GM19463 (cell line): ENCODE measurements at regions not wholly inside any gene's neighbourhood (a gene's known extent, or its start where the extent isn't known, plus 50 kb on each side); places are given as distances from the start of the nearest gene placed in this dataset.
"Not testable (repeated sequence)": the region's sequence is repeated elsewhere in the genome, so short reads cannot be mapped to it uniquely, and the experiment has no call there.

Experiments used
- ATAC-seq: cut with Tn5 transposase; IDR thresholded peaks from one replicate; pipeline ENCODE4 v1.9.1; 2021; ENCODE audit warnings: mild to moderate bottlenecking, moderate library complexity; ENCODE audit not compliant: unreplicated experiment

- ATAC-seq = no peak
These were observed 160.9 kb upstream of the IVNS1ABP start for GRCh38 chr1:185477638-185478580.

- ATAC-seq = no peak
These were observed 157.6 kb upstream of the IVNS1ABP start for GRCh38 chr1:185474440-185475149.

DNA sequence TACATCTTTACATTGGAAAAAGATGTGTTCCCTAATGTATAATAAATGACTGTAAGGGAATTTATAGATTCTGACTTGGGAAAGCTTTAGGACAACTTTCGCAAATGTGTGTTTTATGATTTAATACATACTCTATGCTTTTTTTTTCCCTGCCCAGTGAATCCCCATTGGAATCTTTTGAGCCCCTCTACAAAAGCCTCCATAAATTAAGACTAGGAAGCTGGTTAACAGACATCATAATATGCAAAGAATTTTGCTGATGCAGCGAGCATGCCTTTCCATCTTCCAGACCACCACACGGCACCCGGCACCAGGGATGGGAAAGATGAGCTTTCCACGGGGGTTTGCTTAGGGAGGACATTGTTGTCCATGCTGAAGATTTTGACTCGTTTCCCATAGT lies 156.1 kb upstream of the IVNS1ABP start:
- no peak for ATAC-seq

GRCh38 chr1:185468626-185469025 lies 151.6 kb upstream of the IVNS1ABP start:
- ATAC-seq = no peak

GRCh38 chr1:185467122-185467521 lies 150.1 kb upstream of the IVNS1ABP start:
- ATAC-seq = no peak

- ATAC-seq = no peak
These were observed 147.7 kb upstream of the IVNS1ABP start for GRCh38 chr1:185464777-185465176.

- ATAC-seq = no peak
These were observed 146.4 kb upstream of the IVNS1ABP start for GRCh38 chr1:185463433-185463832.

GRCh38 chr1:185463011-185463410 lies 146.0 kb upstream of the IVNS1ABP start:
- no peak for ATAC-seq

DNA sequence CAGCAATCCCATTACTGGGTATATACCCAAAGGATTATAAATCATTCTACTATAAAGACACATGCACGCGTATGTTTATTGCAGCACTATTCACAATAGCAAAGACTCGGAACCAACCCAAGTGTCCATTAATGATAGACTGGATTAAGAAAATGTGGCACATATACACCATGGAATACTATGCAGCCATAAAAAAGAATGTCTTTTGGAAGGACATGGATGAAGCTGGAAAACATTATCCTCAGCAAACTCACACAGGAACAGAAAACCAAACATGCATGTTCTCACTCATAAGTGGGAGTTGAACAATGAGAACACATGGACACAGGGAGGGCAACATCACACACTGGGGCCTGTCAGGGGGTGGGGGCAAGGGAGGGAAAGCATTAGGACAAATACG lies 143.7 kb upstream of the IVNS1ABP start:
- ATAC-seq = not testable (repeated sequence)

GRCh38 chr1:185459141-185459540 lies 142.1 kb upstream of the IVNS1ABP start:
- no peak for ATAC-seq

DNA sequence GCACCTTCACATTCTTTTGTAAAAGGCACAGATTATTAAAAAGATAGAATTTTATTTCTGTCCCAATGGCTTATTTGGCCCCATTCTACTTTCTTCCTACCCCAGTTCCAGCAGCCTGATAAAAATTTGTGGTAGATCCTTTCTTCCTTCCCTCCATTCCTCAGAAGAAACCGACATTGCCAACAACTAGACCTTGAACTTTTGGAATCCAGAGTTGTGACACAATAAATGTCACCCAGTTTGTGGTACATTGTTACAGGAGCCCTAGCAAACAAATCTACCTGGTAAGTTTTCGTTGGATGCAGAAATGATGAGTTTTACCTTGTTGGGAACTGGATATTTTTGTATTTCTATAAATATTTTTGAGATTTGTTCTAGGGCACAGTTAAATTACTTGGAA lies 141.6 kb upstream of the IVNS1ABP start:
- no peak for ATAC-seq

DNA sequence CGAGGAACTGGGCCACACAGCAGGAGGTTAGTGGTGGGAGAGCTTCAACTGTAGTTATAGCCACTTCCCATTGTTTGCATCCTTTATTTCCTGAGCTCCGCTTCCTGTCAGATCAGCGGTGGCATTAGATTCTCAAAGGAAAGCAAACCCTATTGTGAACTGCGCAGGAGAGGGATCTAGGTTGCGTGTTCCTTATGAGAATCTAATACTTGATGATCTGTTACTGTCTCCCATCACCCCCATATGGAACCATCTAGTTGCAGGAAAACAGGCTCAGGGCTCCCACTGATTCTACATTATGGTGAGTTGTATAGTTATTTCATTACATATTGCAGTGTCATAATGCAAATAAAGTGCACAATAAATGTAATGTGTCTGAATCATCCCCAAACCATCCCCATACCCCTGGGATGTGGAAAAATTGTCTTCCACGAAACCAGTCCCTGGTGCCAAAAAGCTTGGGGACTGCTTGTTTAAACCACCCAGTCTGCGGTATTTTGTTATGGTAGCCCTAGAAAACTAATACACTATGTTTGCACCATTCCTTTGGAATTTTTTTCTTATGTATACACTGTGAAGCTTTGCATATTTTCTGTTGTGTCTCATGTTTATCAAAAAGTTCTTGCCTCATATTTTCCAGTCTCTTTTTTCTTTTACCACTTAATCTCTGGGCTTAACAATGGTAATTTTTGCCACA lies 136.6 kb upstream of the IVNS1ABP start:
- ATAC-seq = no peak

DNA sequence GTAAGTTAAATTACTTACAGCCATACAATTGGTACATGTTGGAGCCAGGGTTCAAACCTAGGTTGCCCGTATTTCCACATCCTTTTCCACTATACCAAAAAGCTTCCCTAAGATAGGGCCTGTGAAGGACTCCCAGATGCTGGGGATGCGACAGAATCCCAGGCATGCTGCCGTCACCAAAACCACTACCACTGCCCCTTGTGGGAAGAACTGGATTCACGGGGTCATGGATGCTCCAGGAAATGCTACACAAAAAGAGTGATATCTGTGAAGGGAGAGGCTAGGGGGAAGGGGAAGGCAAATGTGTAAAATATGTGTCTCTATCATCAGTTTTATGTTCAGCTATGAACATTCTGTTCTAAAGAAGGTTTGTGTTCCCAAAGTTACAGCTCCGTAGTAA lies 133.9 kb upstream of the IVNS1ABP start:
- no peak for ATAC-seq

- ATAC-seq = no peak
These were observed 133.2 kb upstream of the IVNS1ABP start for GRCh38 chr1:185450060-185450788.

- ATAC-seq = no peak
These were observed 132.5 kb upstream of the IVNS1ABP start for GRCh38 chr1:185449378-185450059.

DNA sequence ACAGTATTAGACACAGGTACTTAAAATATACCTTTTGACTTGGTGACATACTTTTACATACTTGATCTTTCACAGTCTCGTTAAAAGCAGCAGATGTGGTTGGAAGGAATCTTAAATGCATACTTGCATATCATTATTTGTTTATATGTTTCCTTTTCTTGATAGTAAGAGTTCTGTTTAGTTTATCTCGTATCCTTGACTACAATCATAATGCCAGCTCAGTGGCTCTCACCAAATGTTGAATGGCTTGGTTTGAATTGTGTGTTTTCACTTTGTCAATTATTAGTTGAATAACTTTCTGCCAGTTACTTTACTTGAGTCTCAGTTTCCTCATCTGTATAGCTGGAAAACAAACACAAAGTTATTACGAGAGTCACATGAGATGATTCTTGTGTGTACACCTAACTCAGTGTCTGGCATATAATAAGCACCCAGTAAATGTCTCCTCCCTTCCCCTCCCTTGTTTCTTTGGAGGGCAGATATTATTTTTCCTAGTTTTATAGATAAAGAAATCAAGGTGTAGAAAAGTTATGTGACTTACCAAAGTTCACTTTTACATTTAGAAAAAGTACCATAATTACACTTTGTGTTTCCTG lies 131.6 kb upstream of the IVNS1ABP start:
- ATAC-seq = no peak

- no peak for ATAC-seq
These were observed 129.1 kb upstream of the IVNS1ABP start for GRCh38 chr1:185446131-185446530.

- no peak for ATAC-seq
These were observed 128.6 kb upstream of the IVNS1ABP start for GRCh38 chr1:185445594-185445993.

DNA sequence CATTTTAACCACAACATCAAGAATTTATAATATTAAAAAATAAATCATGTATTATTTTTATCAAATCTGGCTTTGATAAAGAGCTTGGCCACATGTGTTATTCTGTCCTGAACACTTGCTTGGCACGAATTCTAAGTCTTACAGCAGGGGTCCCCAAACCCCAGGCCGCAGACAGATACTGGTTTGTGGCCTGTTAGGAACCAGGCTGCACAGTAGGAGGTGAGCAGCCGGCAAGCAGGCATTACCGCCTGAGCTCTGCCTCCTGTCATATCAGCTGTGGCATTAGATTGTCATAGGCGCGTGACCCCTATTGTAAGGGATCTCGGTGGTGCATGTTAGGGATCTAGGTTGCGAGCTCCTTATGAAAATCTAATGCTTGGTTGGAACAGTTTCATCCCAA lies 127.6 kb upstream of the IVNS1ABP start:
- no peak for ATAC-seq

DNA sequence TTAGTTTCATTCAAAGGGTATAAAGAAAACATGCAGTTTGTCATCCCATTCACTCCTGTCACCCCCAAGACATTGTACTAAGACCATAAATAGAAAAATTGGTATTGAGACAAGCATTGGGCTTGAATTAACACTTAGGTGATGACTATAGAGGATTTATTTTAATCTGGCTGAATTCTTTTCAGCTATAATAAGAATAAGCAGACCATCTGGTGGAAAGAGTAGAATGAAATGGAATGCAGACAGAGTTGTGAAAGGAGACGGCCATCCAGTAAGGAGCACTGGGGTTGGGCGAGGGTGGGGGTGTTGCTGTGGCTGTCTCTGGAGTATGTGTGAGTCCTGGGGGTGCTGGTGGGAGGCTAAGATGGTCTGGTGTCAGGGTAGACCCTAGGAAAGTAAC lies 125.0 kb upstream of the IVNS1ABP start:
- ATAC-seq = no peak
